Smooth muscle cell (in vitro differentiated cells): ENCODE measurements at regions not wholly inside any gene's neighbourhood (a gene's known extent, or its start where the extent isn't known, plus 50 kb on each side); places are given as distances from the start of the nearest gene placed in this dataset.
"Not testable (repeated sequence)": the region's sequence is repeated elsewhere in the genome, so short reads cannot be mapped to it uniquely, and the experiment has no call there.

ENCODE experiments used
- DNase-seq: peaks from one replicate; lab custom pipeline; 2025; ENCODE audit not compliant: unreplicated experiment; lab: John Stamatoyannopoulos, UW
- H2AFZ ChIP-seq: fragments of 200-600 bp; sonication (generic); 2 replicates; pipeline ENCODE4 v1.6.0; 2016; ENCODE audit warnings: antibody characterized with exemption, low read depth, mild to moderate bottlenecking
- H3F3A ChIP-seq: fragments of 200-600 bp; sonication (generic); 2 replicates; pipeline ENCODE4 v1.6.0; 2017; ENCODE audit warnings: antibody characterized with exemption, low read depth
- H3K27ac ChIP-seq: fragments of 200-600 bp; sonication (generic); 2 replicates; pipeline ENCODE4 v1.5.1; 2016; ENCODE audit warnings: low read depth, mild to moderate bottlenecking
- H3K27me3 ChIP-seq: fragments of 200-600 bp; sonication (generic); 2 replicates; pipeline ENCODE4 v1.6.1; 2016; ENCODE audit warnings: low read depth, mild to moderate bottlenecking
- H3K36me3 ChIP-seq: fragments of 200-600 bp; sonication (generic); 2 replicates; pipeline ENCODE4 v1.5.1; 2016; ENCODE audit warnings: low read depth
- H3K4me1 ChIP-seq: fragments of 200-600 bp; sonication (generic); 2 replicates; pipeline ENCODE4 v1.5.1; 2016; ENCODE audit warnings: low read depth
- H3K4me2 ChIP-seq: fragments of 200-600 bp; sonication (generic); 2 replicates; pipeline ENCODE4 v1.6.0; 2016; ENCODE audit warnings: mild to moderate bottlenecking
- H3K4me3 ChIP-seq: fragments of 200-600 bp; sonication (generic); 2 replicates; pipeline ENCODE4 v1.5.1; 2016; ENCODE audit warnings: mild to moderate bottlenecking
- H3K79me2 ChIP-seq: fragments of 200-600 bp; sonication (generic); 2 replicates; pipeline ENCODE4 v1.6.0; 2016; ENCODE audit warnings: low read depth, mild to moderate bottlenecking
- H3K9ac ChIP-seq: fragments of 200-600 bp; sonication (generic); 2 replicates; pipeline ENCODE4 v1.6.0; 2016; ENCODE audit warnings: low read depth
- H3K9me3 ChIP-seq: fragments of 200-600 bp; sonication (generic); replicated peaks from 2 replicates; pipeline ENCODE4 v1.5.1; 2016; ENCODE audit warnings: low read depth
- H4K20me1 ChIP-seq: fragments of 200-600 bp; sonication (generic); 2 replicates; pipeline ENCODE4 v1.6.0; 2016; ENCODE audit warnings: low read depth
- CTCF ChIP-seq: fragments of 200-600 bp; sonication (generic); IDR thresholded peaks from 2 replicates; pipeline ENCODE4 v1.5.1; 2017; ENCODE audit warnings: borderline replicate concordance, mild to moderate bottlenecking, antibody characterized with exemption; ENCODE audit not compliant: insufficient read depth, poor library complexity, severe bottlenecking
- WGBS: methylation state at CpG from one replicate; pipeline ENCODE4 v1.1.7; 2016; ENCODE audit warnings: low lambda C conversion rate; 5-methylcytosine and 5-hydroxymethylcytosine counted together

GRCh38 chr2:225814554-225814953, 415.0 kb downstream of the NYAP2 start:
- Histone ChIP-seq H3F3A (no peaks in the 10 kb centered on the region), H3K4me3 (no peak overlapping the region), H3K27ac (no peak overlapping the region), H3K36me3 (no peaks in the 10 kb centered on the region), H4K20me1 (no peaks in the 10 kb centered on the region), H3K27me3 (no peaks in the 10 kb centered on the region), H3K79me2 (no peaks in the 10 kb centered on the region), H2AFZ (no peak overlapping the region), H3K4me1 (no peaks in the 10 kb centered on the region), H3K9ac (no peak overlapping the region), H3K9me3 (no peaks in the 10 kb centered on the region), H3K4me2 (no peak overlapping the region)
- TF ChIP-seq CTCF = no peak
- DNase-seq = no peak

DNA sequence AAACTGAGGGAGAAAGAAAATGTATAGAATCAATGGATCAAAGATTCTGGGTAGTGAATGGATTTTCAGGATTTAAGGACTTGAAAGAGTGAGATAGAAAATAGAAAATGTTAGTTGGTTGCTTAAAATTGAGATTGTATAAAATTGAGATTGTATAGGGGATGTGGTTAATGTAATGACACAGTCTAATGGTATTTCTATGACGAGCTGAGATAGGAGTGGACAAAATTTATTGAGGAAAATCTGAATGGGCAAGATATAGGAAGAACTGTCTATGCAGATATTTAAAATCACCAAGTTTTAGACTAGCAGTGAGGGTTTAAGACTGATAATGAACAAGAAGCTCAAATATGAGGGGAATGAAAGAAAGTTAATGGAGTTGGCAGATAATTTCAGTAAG, 406.6 kb downstream of the NYAP2 start:
- Histone ChIP-seq H4K20me1 (no peaks in the 10 kb centered on the region), H3K27me3 (no peaks in the 10 kb centered on the region), H3K4me2 (no peak overlapping the region), H3K4me1 (no peaks in the 10 kb centered on the region), H3K9ac (no peak overlapping the region), H3K9me3 (no peaks in the 10 kb centered on the region), H3K4me3 (no peak overlapping the region), H3K27ac (no peak overlapping the region), H3K79me2 (no peaks in the 10 kb centered on the region), H3K36me3 (no peaks in the 10 kb centered on the region), H2AFZ (no peak overlapping the region), H3F3A (no peaks in the 10 kb centered on the region)
- no peak for DNase-seq
- no peak for TF ChIP-seq CTCF
- WGBS = 32% methylated on average over 1 of the region's 1 CpG

DNA sequence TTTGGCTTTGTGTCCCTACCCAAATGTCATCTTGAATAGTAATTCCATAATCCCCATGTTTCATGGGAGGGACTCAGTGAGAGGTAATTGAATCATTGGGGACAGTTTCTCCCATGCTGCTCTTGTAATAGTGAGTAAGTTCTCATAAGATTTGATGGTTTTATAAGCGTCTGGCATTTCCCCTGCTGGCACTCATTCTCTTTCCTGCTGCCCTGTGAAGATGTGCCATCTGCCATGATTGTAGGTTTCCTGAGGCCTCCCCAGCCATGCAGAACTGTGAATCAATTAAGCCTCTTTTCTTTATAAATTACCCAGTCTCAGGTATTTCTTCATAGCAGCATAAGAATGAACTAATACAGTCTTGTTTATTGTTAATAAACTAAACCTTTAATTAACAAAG, 402.6 kb downstream of the NYAP2 start:
- WGBS = 74% methylated on average over 1 of the region's 1 CpG
- H3F3A ChIP-seq, H3K4me2 ChIP-seq, H3K36me3 ChIP-seq, H3K4me1 ChIP-seq, H3K79me2 ChIP-seq, H4K20me1 ChIP-seq, H3K9me3 ChIP-seq, H3K27me3 ChIP-seq, H3K4me3 ChIP-seq, H2AFZ ChIP-seq, H3K9ac ChIP-seq, DNase-seq, H3K27ac ChIP-seq: not testable (repeated sequence)

GRCh38 chr2:225797394-225797793, 397.9 kb downstream of the NYAP2 start:
- Histone ChIP-seq H3K9me3 (no peaks in the 10 kb centered on the region), H4K20me1 (no peaks in the 10 kb centered on the region), H2AFZ (no peak overlapping the region), H3K4me2 (no peak overlapping the region), H3K9ac (no peak overlapping the region), H3K27ac (no peak overlapping the region), H3K27me3 (no peaks in the 10 kb centered on the region), H3K4me1 (no peaks in the 10 kb centered on the region), H3K79me2 (no peaks in the 10 kb centered on the region), H3F3A (no peaks in the 10 kb centered on the region), H3K36me3 (no peaks in the 10 kb centered on the region), H3K4me3 (no peak overlapping the region)
- WGBS = 70% methylated on average over 2 of the region's 2 CpGs
- DNase-seq = no peak
- TF ChIP-seq CTCF = no peak
